Activated CD8-positive, alpha-beta T cell treated with anti-CD3 and anti-CD28 coated beads, Interleukin-2, amount 10 ng/mL, durations not matched to agents 7 days and 5 days (primary cell): ENCODE measurements at regions not wholly inside any gene's neighbourhood (a gene's known extent, or its start where the extent isn't known, plus 50 kb on each side); places are given as distances from the start of the nearest gene placed in this dataset.

Source experiments
- ATAC-seq: fragments of 150-1000 bp; cut with Tn5 transposase; one replicate; pipeline ENCODE4 v1.10.0; 2021; ENCODE audit warnings: moderate library complexity
- CTCF ChIA-PET: fragments of 350-600 bp; sonication (Branson Sonifier 250); formaldehyde crosslinking; loops from one replicate; lab custom pipeline; 2021; ENCODE audit warnings: antibody characterized with exemption; lab: Charles Lee
- POLR2A ChIA-PET: fragments of 350-600 bp; sonication (Branson Sonifier 250); formaldehyde crosslinking; loops from one replicate; lab custom pipeline; 2021; ENCODE audit warnings: antibody characterized with exemption; lab: Charles Lee
- DNase-seq: peaks from one replicate; pipeline ENCODE4 v3.0.0-alpha.2; 2020
- H3K27ac Mint-ChIP-seq: one replicate; pipeline ENCODE4 v1.8.0; 2021; ENCODE audit warnings: mild to moderate bottlenecking, mixed read lengths
- H3K27me3 Mint-ChIP-seq: one replicate; pipeline ENCODE4 v1.8.0; 2021; ENCODE audit warnings: low read depth, mixed read lengths
- H3K36me3 Mint-ChIP-seq: one replicate; pipeline ENCODE4 v1.8.0; 2021; ENCODE audit warnings: low read depth, mixed read lengths
- H3K4me1 Mint-ChIP-seq: one replicate; pipeline ENCODE4 v1.8.0; 2021; ENCODE audit warnings: low read depth, mixed read lengths
- H3K4me3 Mint-ChIP-seq: one replicate; pipeline ENCODE4 v1.8.0; 2021; ENCODE audit warnings: mild to moderate bottlenecking, mixed read lengths
- H3K9me3 Mint-ChIP-seq: one replicate; pipeline ENCODE4 v1.8.0; 2022; ENCODE audit warnings: mixed read lengths; ENCODE audit not compliant: insufficient read depth

DNA sequence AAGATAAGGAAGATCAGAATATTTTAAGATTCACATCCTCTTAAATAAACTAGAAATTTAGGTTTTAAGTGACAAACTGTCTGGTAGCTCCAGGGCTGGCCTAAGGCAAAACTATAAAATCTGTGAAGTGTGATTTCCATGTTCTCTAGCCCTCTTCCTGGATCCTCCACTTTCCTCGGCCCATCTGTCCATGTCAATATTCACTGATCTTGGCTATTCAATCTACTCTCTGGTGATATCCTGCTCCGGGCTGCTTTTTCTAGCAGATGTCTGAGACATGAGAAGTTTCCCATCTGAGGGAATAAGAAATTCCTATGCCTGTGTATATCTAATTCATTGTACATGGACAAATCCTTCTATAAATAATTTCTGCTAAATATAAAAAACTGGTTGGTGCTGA is 500.4 kb downstream of the GALC start:
- no peak overlapping the region for H3K27ac Mint-ChIP-seq
- ATAC-seq (no peak), DNase-seq (no peak)
- H3K27me3 Mint-ChIP-seq, result no peaks in the 10 kb centered on the region
- POLR2A ChIA-PET, result no interaction called here
- no peaks in the 10 kb centered on the region for H3K4me1 Mint-ChIP-seq
- no peaks in the 10 kb centered on the region for H3K9me3 Mint-ChIP-seq
- CTCF ChIA-PET, result no interaction called here
- H3K36me3 Mint-ChIP-seq, result no peaks in the 10 kb centered on the region
- H3K4me3 Mint-ChIP-seq, result no peak overlapping the region

DNA sequence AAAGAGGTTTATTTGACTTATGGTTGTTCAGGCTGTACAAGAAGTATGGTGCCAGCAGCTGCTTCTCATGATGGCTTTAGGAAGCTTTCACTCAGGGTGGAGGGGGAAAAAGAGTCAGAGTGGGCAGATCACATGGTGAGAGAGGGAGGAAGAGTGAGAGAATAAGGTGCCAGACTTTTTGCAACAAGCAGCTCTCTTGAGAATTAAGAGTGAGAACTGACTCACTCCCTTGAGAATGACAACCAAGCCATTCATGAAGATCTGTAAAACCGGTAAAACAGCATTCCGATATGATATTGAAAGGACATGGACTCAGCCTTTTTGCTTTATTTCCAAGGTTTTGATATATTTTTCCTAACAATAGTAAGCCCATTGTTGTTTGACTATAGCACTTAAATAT is 501.2 kb downstream of the GALC start:
- no peaks in the 10 kb centered on the region for H3K4me1 Mint-ChIP-seq
- ChIA-PET POLR2A (no interaction called here), CTCF (no interaction called here)
- H3K27ac Mint-ChIP-seq, result no peak overlapping the region
- H3K4me3 Mint-ChIP-seq, result no peak overlapping the region
- no peak for DNase-seq
- no peaks in the 10 kb centered on the region for H3K9me3 Mint-ChIP-seq
- ATAC-seq, result no peak
- no peaks in the 10 kb centered on the region for H3K27me3 Mint-ChIP-seq
- no peaks in the 10 kb centered on the region for H3K36me3 Mint-ChIP-seq

DNA sequence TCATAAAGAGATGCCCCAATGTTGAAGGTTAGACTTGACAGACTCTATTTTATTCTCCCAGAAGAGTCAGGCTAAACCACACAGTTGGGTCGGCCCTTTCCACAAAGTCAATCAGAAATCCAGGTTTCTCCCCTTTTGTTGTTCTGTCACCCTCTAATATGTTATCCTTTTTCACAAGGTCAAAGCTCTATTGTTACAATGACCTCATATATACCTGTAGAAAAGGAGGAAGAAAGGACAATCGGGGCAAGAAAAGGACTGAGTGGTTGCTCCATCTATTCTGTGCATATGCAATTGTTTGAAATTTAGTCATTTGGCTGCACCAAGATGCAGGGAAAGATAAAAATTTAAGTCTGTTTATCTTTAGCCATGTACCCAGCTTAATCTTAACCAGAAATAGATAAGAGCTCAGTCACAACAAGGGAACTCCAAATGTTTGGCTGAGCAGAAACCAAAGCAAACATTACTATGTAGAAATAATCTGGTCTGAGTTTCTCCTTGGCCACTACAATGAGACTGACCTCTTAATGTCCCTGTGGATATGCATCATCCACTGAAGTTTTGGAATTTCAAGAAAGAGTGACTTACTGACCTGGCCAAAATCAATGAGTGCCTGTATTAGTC is 503.7 kb downstream of the GALC start:
- ATAC-seq (no peak), DNase-seq (no peak)
- Mint-ChIP-seq H3K36me3 (no peaks in the 10 kb centered on the region), H3K9me3 (peaks cover 2% of the 10 kb centered on the region), H3K4me3 (no peak overlapping the region), H3K27ac (no peak overlapping the region), H3K4me1 (no peaks in the 10 kb centered on the region), H3K27me3 (no peaks in the 10 kb centered on the region)
- CTCF ChIA-PET, result no interaction called here
- POLR2A ChIA-PET, result no interaction called here

DNA sequence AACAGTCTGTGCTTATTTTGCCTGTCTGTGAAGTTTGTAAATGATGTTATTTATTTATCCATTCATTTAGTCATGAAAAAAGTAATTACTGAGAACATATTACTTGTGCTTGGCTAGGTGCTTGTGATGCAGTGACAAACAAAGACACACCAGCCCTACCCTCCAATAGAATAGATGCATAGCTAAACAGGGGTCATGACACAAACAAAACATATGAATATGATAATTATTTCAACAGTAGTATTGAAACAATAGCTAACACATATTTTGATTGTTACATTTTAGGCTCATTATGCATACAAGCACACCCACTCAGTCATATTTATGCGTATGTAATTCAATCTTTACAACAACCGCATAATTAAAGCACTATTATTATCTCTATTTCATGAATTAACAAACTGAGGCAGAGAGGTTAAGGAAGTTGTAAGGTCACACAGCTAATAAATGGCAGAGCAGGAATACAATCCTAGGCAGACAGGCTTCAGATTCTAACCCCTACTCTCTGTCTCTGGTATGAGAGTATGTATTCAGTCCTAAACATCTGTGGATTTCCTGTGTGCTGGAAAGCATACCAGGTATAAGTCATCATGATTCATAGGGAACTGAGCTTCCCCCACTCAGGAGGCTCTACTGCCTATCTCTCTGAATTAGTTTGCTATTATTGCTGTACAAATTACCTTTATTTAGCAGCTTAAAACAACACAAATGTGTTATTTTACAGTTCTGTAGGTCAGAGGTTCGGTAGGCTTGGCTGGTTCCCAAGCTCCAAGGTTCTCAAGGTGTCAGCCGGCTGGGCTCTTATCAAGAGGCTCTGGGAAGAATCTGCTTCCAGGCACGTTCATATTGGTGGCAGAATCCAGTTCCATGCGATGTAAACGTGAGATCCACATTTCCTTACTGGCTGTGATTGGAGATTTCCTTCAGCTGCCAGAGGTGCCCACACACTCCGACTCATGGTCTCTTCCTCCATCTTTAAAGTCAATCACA is 509.4 kb downstream of the GALC start:
- POLR2A ChIA-PET, result no interaction called here
- Mint-ChIP-seq H3K9me3 (peaks cover 4% of the 10 kb centered on the region), H3K4me1 (no peaks in the 10 kb centered on the region), H3K36me3 (no peaks in the 10 kb centered on the region), H3K27ac (no peak overlapping the region), H3K27me3 (no peaks in the 10 kb centered on the region), H3K4me3 (no peak overlapping the region)
- CTCF ChIA-PET, result no interaction called here
- DNase-seq, result no peak
- no peak for ATAC-seq

DNA sequence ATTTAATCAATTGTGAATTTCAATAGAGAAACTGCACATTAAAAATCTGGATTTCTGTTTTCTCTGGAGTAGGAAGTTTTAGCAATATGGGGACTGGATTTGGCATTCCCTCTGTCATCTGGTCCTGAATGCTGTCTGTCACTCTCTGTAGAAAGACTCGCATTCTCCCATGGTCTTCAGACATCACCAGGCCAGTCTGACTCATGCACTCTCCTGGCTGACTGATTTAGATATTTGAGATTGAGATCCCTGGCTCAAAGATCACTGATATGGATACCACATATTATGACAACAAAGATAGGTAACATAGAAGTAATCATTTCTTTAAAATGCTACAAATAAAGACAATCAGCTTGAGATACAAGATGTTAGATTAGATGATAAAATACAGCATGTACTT is 524.5 kb downstream of the GALC start:
- Mint-ChIP-seq H3K27me3 (no peaks in the 10 kb centered on the region), H3K27ac (no peak overlapping the region), H3K4me3 (no peak overlapping the region), H3K36me3 (no peaks in the 10 kb centered on the region), H3K9me3 (no peaks in the 10 kb centered on the region), H3K4me1 (no peaks in the 10 kb centered on the region)
- no peak for DNase-seq
- POLR2A ChIA-PET, result no interaction called here
- CTCF ChIA-PET, result no interaction called here
- ATAC-seq, result no peak

DNA sequence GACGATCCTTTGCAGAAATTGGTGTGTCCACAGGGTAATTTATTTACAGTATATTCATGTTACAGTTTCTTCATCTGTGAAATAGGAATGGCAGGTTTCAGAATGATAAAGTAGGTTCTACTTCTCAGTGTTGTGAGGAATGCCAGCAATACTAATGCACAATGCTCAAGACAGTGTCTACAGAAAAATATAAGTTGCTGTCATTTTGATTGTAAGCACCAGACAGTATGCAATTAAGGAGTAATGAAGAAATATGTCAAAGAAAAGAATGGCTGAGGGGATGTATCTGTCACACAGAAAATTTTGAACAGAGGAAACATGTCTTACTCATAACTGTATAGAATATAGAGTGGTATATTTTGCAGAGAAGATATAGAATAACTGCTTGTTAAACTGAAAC is 525.4 kb downstream of the GALC start:
- no peaks in the 10 kb centered on the region for H3K9me3 Mint-ChIP-seq

DNA sequence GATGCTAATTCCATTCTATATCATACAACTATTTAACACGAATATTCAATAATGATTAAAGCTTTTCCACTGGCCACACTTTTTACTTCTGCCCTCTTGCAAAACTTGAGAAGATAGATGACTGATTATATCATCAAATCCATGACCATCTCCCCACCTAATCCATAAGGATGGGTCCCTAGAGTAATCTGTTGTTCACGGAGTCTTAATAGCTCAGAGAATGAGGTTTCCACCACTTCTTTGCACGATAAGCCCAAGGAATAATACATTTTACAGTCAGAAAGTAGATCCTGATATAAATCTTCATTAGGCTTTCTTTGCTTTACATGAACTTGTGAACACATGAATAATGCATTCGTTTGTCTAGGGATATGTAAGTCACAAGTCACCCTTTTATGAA is 527.2 kb downstream of the GALC start:
- Mint-ChIP-seq H3K27me3 (no peaks in the 10 kb centered on the region), H3K4me1 (no peaks in the 10 kb centered on the region), H3K27ac (no peak overlapping the region), H3K36me3 (no peaks in the 10 kb centered on the region), H3K9me3 (no peaks in the 10 kb centered on the region), H3K4me3 (no peak overlapping the region)
- CTCF ChIA-PET, result no interaction called here
- no peak for ATAC-seq
- DNase-seq, result no peak
- POLR2A ChIA-PET, result no interaction called here

More for the DNA sequence above, 525.4 kb downstream of the GALC start:
- ChIA-PET POLR2A (no interaction called here), CTCF (no interaction called here)
- Mint-ChIP-seq H3K4me1 (no peaks in the 10 kb centered on the region), H3K27me3 (no peaks in the 10 kb centered on the region), H3K36me3 (no peaks in the 10 kb centered on the region), H3K27ac (no peak overlapping the region), H3K4me3 (no peak overlapping the region)
- DNase-seq (no peak), ATAC-seq (no peak)

DNA sequence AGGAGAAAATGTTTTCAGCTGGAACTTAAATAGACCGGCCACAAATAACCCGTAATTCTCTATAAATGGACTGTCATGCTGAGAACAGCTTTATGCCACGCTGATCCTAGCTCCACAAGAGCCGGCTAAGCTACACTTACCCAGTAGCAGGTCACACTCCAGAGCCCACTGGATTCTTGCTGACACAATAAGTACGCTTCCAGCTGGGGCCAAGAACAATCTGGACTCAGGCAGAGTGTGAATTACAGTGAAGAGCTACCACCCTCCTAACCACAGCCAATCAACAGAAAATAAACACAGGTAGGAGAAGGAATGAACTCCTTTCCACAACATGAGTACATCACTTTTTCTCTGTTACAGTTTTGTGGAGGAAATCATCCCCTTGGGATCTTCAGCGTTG is 531.3 kb downstream of the GALC start:
- Mint-ChIP-seq H3K36me3 (no peaks in the 10 kb centered on the region), H3K27me3 (no peaks in the 10 kb centered on the region), H3K9me3 (no peaks in the 10 kb centered on the region), H3K27ac (no peak overlapping the region), H3K4me3 (no peak overlapping the region), H3K4me1 (no peaks in the 10 kb centered on the region)
- CTCF ChIA-PET, result no interaction called here
- ATAC-seq, result no peak
- POLR2A ChIA-PET, result interaction anchor here (0.5 kb wide), 1 partner anchor 52 kb away, joined by 3 read pairs; no protein-coding TSS in a partner anchor
- no peak for DNase-seq

DNA sequence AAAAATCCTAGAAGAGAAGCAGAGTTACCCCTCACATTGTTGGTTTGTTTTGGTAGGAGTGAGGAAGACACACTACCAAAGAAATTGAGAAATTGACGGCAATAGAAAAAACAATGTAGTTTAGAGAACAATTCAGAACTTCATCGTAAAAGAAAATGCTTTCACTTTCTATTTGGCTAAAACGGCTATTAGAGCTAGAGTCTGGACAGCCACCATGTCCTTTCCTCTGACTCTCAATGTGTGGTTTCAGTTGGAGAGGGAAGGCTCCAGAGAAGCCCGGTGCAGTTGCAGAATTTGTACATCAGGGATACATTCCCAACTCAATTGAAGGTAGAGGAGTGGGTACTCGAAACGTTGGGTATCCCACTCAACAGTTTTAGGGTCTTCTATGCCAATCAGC is 535.3 kb downstream of the GALC start:
- Mint-ChIP-seq H3K36me3 (no peaks in the 10 kb centered on the region), H3K27me3 (no peaks in the 10 kb centered on the region), H3K4me1 (no peaks in the 10 kb centered on the region), H3K9me3 (peaks cover 6% of the 10 kb centered on the region), H3K4me3 (peak overlapping the region; percentile 58), H3K27ac (no peak overlapping the region)
- POLR2A ChIA-PET, result no interaction called here
- ATAC-seq (no peak), DNase-seq (no peak)
- CTCF ChIA-PET, result interaction anchor here (0.7 kb wide), 1 partner anchor 10 kb away, joined by 3 read pairs; no protein-coding TSS in a partner anchor

DNA sequence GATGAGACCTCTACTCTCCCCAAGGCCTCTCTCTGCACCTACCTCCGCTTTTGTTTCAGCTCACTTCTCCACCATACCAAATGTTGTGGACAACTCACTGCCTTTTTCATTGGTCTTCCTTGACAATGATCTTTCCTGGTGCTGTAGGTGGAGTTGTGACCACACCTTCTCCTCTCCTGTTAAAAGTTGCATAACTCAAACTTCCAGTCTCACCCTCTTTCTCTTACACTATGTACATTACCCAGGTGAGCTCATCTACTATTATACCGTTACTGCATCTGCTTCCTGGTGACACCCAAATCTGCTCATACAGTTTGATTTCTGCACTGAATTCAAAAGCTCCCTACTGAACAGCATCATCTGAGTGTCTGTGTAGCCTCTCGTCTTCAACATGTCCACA is 542.8 kb downstream of the GALC start:
- ChIA-PET POLR2A (no interaction called here), CTCF (no interaction called here)
- H3K36me3 Mint-ChIP-seq, result no peaks in the 10 kb centered on the region
- peaks cover 3% of the 10 kb centered on the region for H3K9me3 Mint-ChIP-seq
- H3K27me3 Mint-ChIP-seq, result no peaks in the 10 kb centered on the region
- no peak for ATAC-seq
- H3K4me3 Mint-ChIP-seq, result no peak overlapping the region
- no peak for DNase-seq
- H3K27ac Mint-ChIP-seq, result no peak overlapping the region
- H3K4me1 Mint-ChIP-seq, result no peaks in the 10 kb centered on the region

DNA sequence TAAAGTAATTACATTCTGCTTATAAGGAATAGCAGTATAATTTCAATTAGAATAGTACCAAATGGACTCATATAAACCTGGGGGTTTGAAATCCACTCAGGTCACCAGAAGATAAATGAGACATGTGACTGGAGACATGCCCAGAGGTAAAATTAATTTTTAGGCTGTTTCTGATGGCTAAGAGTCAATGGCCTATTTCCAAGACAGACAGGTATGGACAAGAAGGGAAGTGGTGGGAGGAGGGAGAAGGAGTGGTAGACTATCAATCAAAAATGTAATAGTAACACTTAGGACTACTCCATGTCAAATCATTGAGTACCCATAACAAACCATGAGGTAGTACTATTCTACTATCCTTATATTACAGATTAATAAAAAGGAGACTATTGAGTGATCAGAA is 544.0 kb downstream of the GALC start:
- CTCF ChIA-PET, result no interaction called here
- DNase-seq (no peak), ATAC-seq (no peak)
- Mint-ChIP-seq H3K27ac (no peak overlapping the region), H3K4me1 (no peaks in the 10 kb centered on the region), H3K9me3 (no peaks in the 10 kb centered on the region), H3K4me3 (no peak overlapping the region), H3K27me3 (no peaks in the 10 kb centered on the region), H3K36me3 (no peaks in the 10 kb centered on the region)
- POLR2A ChIA-PET, result no interaction called here

DNA sequence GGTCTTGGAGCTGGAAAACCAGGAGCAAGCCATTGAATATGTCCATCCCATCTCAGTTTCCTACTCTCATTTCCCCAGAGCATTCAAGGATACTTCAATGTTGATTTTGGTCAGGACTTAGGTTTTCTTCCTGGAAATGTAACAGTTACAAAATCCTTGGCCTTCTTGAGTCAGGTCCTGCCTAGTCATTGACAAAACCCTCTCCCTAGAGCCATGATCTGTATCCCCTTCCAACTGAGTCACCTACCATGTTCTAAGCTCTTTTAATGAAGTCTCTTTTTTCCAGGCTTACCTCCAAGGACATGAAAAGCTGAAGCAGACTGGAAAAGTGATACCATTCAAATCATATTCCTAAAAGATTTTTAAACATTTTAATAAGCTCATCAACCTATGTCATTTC is 549.2 kb downstream of the GALC start:
- H3K9me3 Mint-ChIP-seq, result no peaks in the 10 kb centered on the region
- no peak overlapping the region for H3K27ac Mint-ChIP-seq
- ChIA-PET CTCF (no interaction called here), POLR2A (no interaction called here)
- no peaks in the 10 kb centered on the region for H3K27me3 Mint-ChIP-seq
- H3K4me3 Mint-ChIP-seq, result no peak overlapping the region
- no peaks in the 10 kb centered on the region for H3K4me1 Mint-ChIP-seq
- no peaks in the 10 kb centered on the region for H3K36me3 Mint-ChIP-seq
- DNase-seq, result no peak
- ATAC-seq, result no peak
